IMR-90 (cell line): ENCODE measurements at regions not wholly inside any gene's neighbourhood (a gene's known extent, or its start where the extent isn't known, plus 50 kb on each side); places are given as distances from the start of the nearest gene placed in this dataset.

Experiments
- ATAC-seq: fragments of 200-7000 bp; cut with Tn5 transposase; 2 replicates; pipeline ENCODE4 v1.9.1; 2020; ENCODE audit warnings: low read depth, mild to moderate bottlenecking, moderate library complexity
- BruUV-seq: library from RNA; stranded (reverse); fragments of 400-500 nt; replicated peaks from 2 replicates; lab custom pipeline; 2021; lab: Mats Ljungman, UMichigan
- CTCF ChIA-PET: fragments of 300-600 bp; formaldehyde crosslinking; extraction: SDS; loops from one replicate; lab custom pipeline; 2021; ENCODE audit warnings: antibody characterized with exemption; lab: Yijun Ruan, JAX
- POLR2A ChIA-PET: fragments of 300-600 bp; sonication (Branson Sonifier 250); formaldehyde crosslinking; loops from one replicate; lab custom pipeline; 2022; ENCODE audit warnings: antibody characterized with exemption; ENCODE audit not compliant: unreplicated experiment; lab: Charles Lee
- DNase-seq: peaks from one replicate; pipeline ENCODE4 v3.0.0; 2013
- H2AFZ ChIP-seq: replicated peaks from 2 replicates; pipeline ENCODE3; 2013; ENCODE audit warnings: low read length, mild to moderate bottlenecking; ENCODE audit not compliant: poor library complexity
- H2AK5ac ChIP-seq: 2 replicates; pipeline ENCODE4 v1.6.1; 2013; ENCODE audit warnings: low read depth, low read length, inconsistent platforms
- H2AK9ac ChIP-seq: replicated peaks from 2 replicates; pipeline ENCODE3; 2013; ENCODE audit warnings: mild to moderate bottlenecking, low read depth, low read length, moderate library complexity; ENCODE audit not compliant: poor library complexity
- H2BK120ac ChIP-seq: 2 replicates; pipeline ENCODE4 v1.6.1; 2013; ENCODE audit warnings: low read depth, low read length, inconsistent platforms
- H2BK15ac ChIP-seq: 3 replicates; pipeline ENCODE4 v1.6.1; 2013; ENCODE audit warnings: low read depth, low read length, inconsistent platforms
- H2BK20ac ChIP-seq: 2 replicates; pipeline ENCODE4 v1.6.1; 2013; ENCODE audit warnings: low read depth, mild to moderate bottlenecking, inconsistent platforms, low read length, moderate library complexity
- H2BK5ac ChIP-seq: 2 replicates; pipeline ENCODE4 v1.6.1; 2013; ENCODE audit warnings: mild to moderate bottlenecking, low read depth, low read length, inconsistent platforms; ENCODE audit not compliant: poor library complexity, severe bottlenecking
- H3K14ac ChIP-seq: replicated peaks from 2 replicates; pipeline ENCODE4 v1.6.1; 2013; ENCODE audit warnings: low read depth, low read length, inconsistent platforms
- H3K18ac ChIP-seq: 2 replicates; pipeline ENCODE4 v1.6.1; 2013; ENCODE audit warnings: low read depth, low read length, control low read depth
- H3K23ac ChIP-seq: 2 replicates; pipeline ENCODE4 v1.6.1; 2013; ENCODE audit warnings: low read depth, low read length, inconsistent platforms
- H3K27ac ChIP-seq: 2 replicates; pipeline ENCODE4 v1.5.1; 2013; ENCODE audit warnings: mild to moderate bottlenecking, control low read depth, low read length; ENCODE audit not compliant: insufficient read depth
- H3K27me3 ChIP-seq: 2 replicates; pipeline ENCODE4 v1.6.1; 2013; ENCODE audit warnings: low read length; ENCODE audit not compliant: control insufficient read depth, insufficient read depth
- H3K36me3 ChIP-seq: 2 replicates; pipeline ENCODE4 v1.6.1; 2013; ENCODE audit warnings: low read length, mixed read lengths; ENCODE audit not compliant: control insufficient read depth, insufficient read depth
- H3K4ac ChIP-seq: 2 replicates; pipeline ENCODE4 v1.6.1; 2013; ENCODE audit warnings: low read depth, low read length, inconsistent platforms
- H3K4me1 ChIP-seq: 2 replicates; pipeline ENCODE4 v1.6.1; 2013; ENCODE audit warnings: low read length, mixed read lengths; ENCODE audit not compliant: control insufficient read depth, insufficient read depth
- H3K4me2 ChIP-seq: 2 replicates; pipeline ENCODE4 v1.6.1; 2013; ENCODE audit warnings: low read depth, mild to moderate bottlenecking, control low read depth, low read length, moderate library complexity
- H3K4me3 ChIP-seq: 2 replicates; pipeline ENCODE4 v1.5.1; 2013; ENCODE audit warnings: low read depth, mild to moderate bottlenecking, control low read depth, low read length, moderate library complexity; ENCODE audit not compliant: insufficient read depth
- H3K56ac ChIP-seq: 2 replicates; pipeline ENCODE4 v1.6.1; 2013; ENCODE audit warnings: low read length, inconsistent platforms; ENCODE audit not compliant: insufficient read depth; ENCODE audit errors: extremely low read depth
- H3K79me1 ChIP-seq, 2 experiments: 2 replicates each; pipeline ENCODE4 v1.6.1; 2013; ENCODE audit warnings: low read length in 2 of 2, inconsistent platforms in 1 of 2, low read depth in 1 of 2
- H3K9ac ChIP-seq: 2 replicates; pipeline ENCODE4 v1.6.1; 2013; ENCODE audit warnings: low read depth, low read length, control low read depth
- H3K9me1 ChIP-seq: 2 replicates; pipeline ENCODE4 v1.6.1; 2013; ENCODE audit warnings: low read length, inconsistent platforms; ENCODE audit not compliant: insufficient read depth
- H3K9me3 ChIP-seq: 2 replicates; pipeline ENCODE4 v1.6.1; 2013; ENCODE audit warnings: low read length; ENCODE audit not compliant: control insufficient read depth, insufficient read depth
- H4K20me1 ChIP-seq: 2 replicates; pipeline ENCODE4 v1.6.1; 2013; ENCODE audit warnings: low read length, inconsistent platforms; ENCODE audit not compliant: insufficient read depth
- H4K5ac ChIP-seq: 2 replicates; pipeline ENCODE4 v1.6.1; 2013; ENCODE audit warnings: mild to moderate bottlenecking, low read depth, low read length, control low read depth
- H4K8ac ChIP-seq, 2 experiments: 2 replicates each; pipeline ENCODE4 v1.6.1; 2013; ENCODE audit warnings: low read depth in 2 of 2, low read length in 2 of 2, control low read depth in 1 of 2, inconsistent platforms in 1 of 2
- H4K91ac ChIP-seq: 2 replicates; pipeline ENCODE4 v1.6.1; 2013; ENCODE audit warnings: low read depth, low read length, inconsistent platforms; ENCODE audit not compliant: insufficient read depth
- BHLHE40 ChIP-seq: fragments of 150-350 bp; IDR thresholded peaks from 2 replicates; pipeline ENCODE4 v1.6.1; 2016; ENCODE audit warnings: mild to moderate bottlenecking, low read depth, low read length
- CEBPB ChIP-seq: IDR thresholded peaks from 2 replicates; pipeline ENCODE4 v1.6.1; 2012; ENCODE audit warnings: low read depth, low read length, improper control_type of control experiment
- CHD1 ChIP-seq: IDR thresholded peaks from 2 replicates; pipeline ENCODE4 v1.6.1; 2012; ENCODE audit warnings: low read depth, low read length, improper control_type of control experiment
- FOS ChIP-seq: fragments of 150-350 bp; IDR thresholded peaks from 2 replicates; pipeline ENCODE4 v1.6.1; 2016; ENCODE audit warnings: low read depth, low read length
- MAFK ChIP-seq: IDR thresholded peaks from 2 replicates; pipeline ENCODE4 v1.6.1; 2012; ENCODE audit warnings: low read depth, low read length, improper control_type of control experiment
- MAZ ChIP-seq: IDR thresholded peaks from 2 replicates; pipeline ENCODE4 v1.6.1; 2012; ENCODE audit warnings: low read depth, mild to moderate bottlenecking, low read length, improper control_type of control experiment, moderate library complexity, borderline replicate concordance
- MXI1 ChIP-seq: IDR thresholded peaks from 2 replicates; pipeline ENCODE4 v1.6.1; 2012; ENCODE audit warnings: low read depth, mild to moderate bottlenecking, low read length, moderate library complexity, borderline replicate concordance
- NFE2L2 ChIP-seq: fragments of 150-350 bp; IDR thresholded peaks from 2 replicates; pipeline ENCODE4 v1.6.1; 2016; ENCODE audit warnings: low read depth, mild to moderate bottlenecking, low read length
- POLR2A ChIP-seq: IDR thresholded peaks from 2 replicates; pipeline ENCODE4 v1.6.1; 2012; ENCODE audit warnings: mild to moderate bottlenecking, low read depth, low read length
- RAD21 ChIP-seq: IDR thresholded peaks from 2 replicates; pipeline ENCODE4 v1.6.1; 2012; ENCODE audit warnings: low read length, improper control_type of control experiment
- RCOR1 ChIP-seq: IDR thresholded peaks from 2 replicates; pipeline ENCODE4 v1.6.1; 2012; ENCODE audit warnings: mild to moderate bottlenecking, low read length, improper control_type of control experiment; ENCODE audit not compliant: insufficient replicate concordance
- RFX5 ChIP-seq: IDR thresholded peaks from 2 replicates; pipeline ENCODE4 v1.8.0; 2012; ENCODE audit warnings: low read depth, mild to moderate bottlenecking, low read length, moderate library complexity
- SMC3 ChIP-seq: fragments of 150-350 bp; IDR thresholded peaks from 2 replicates; pipeline ENCODE4 v1.6.1; 2016; ENCODE audit warnings: low read depth, mild to moderate bottlenecking, antibody characterized with exemption, low read length, moderate library complexity
- WGBS, 2 experiments: methylation state at CpG; one replicate each; pipeline versions ENCODE4 v1.1.5 to v1.1.7; 2013; ENCODE audit warnings: missing lambda C conversion rate in 2 of 2; ENCODE audit not compliant: insufficient read length in 1 of 2; ENCODE audit errors: extremely low coverage in 2 of 2; 5-methylcytosine and 5-hydroxymethylcytosine counted together
- dilution Hi-C: fragments of 300-500 bp; cut with HindIII; formaldehyde crosslinking; loops from one replicate; pipeline ENCODE4 v1.14.3; 2018; ENCODE audit warnings: low sequenced_read_pairs; ENCODE audit not compliant: unreplicated experiment
- in situ Hi-C: fragments of 300-500 bp; cut with MboI; formaldehyde crosslinking; loops from 3 replicates; pipeline ENCODE4 v1.14.3; 2019; ENCODE audit warnings: low sequenced_read_pairs, inconsistent platforms, mixed read lengths
- intact Hi-C: fragments of 100-400 bp; cut with micrococcal nuclease; formaldehyde crosslinking; loops from 2 replicates; pipeline ENCODE4 v1.10.0; 2022
- TF ChIP-seq, protein P1 (sequence below): fragments of 150-350 bp; IDR thresholded peaks from 2 replicates; pipeline ENCODE4 v1.6.1; 2016; ENCODE audit warnings: low read depth, mild to moderate bottlenecking, low read length, moderate library complexity, borderline replicate concordance
- TF ChIP-seq, protein P2 (sequence below): conservative IDR thresholded peaks from 2 replicates; pipeline ENCODE4 v1.5.1; 2012; ENCODE audit warnings: mild to moderate bottlenecking, low read depth, low read length, improper control_type of control experiment
- TF ChIP-seq, protein P3 (sequence below): fragments of 150-350 bp; IDR thresholded peaks from 2 replicates; pipeline ENCODE4 v1.6.1; 2017; ENCODE audit warnings: mild to moderate bottlenecking, antibody characterized with exemption, low read length, low read depth

DNA sequence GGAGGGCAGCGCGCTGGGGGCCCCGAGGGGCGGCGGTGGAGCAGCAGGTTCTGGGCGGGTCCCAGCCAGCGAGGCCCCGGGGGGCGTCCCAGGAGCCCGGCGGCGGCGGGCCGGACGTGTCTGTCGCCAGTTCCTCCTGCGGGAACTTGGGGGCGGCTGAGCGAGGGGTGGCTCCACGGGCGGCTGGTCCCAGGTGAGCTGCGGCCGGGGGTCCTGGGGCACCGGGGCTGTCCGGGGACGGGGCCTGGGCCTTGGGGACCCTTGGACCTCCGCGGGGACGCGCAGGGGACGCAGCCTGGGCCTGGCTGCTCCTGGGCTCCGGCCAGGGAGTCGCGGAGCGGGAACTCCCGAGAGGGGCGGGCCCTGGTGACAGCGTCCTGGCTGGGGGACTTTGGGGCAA lies 54.2 kb upstream of the ZNF267 start:
- no peak overlapping the region for H2BK15ac ChIP-seq
- ChIA-PET CTCF (no interaction called here), POLR2A (no interaction called here)
- no peak overlapping the region for H3K56ac ChIP-seq
- no peak overlapping the region for H2BK5ac ChIP-seq
- ATAC-seq: no peak
- H3K4ac ChIP-seq: no peak overlapping the region
- no peak overlapping the region for H3K4me3 ChIP-seq
- no peak overlapping the region for H3K9ac ChIP-seq
- in situ Hi-C loops: no loop called here
- no peaks in the 10 kb centered on the region for H3K36me3 ChIP-seq
- intact Hi-C loops: no loop called here
- no peak overlapping the region for H2AK5ac ChIP-seq
- no peaks in the 10 kb centered on the region for H3K79me1 ChIP-seq
- H3K23ac ChIP-seq: no peak overlapping the region
- no peak overlapping the region for H2AK9ac ChIP-seq
- no peaks in the 10 kb centered on the region for H4K20me1 ChIP-seq
- H3K18ac ChIP-seq: no peak overlapping the region
- no peaks in the 10 kb centered on the region for H3K4me1 ChIP-seq
- no peak overlapping the region for H2AFZ ChIP-seq
- no peak overlapping the region for H4K91ac ChIP-seq
- H3K9me3 ChIP-seq: no peaks in the 10 kb centered on the region; the same call in 1 of the 2 replicates
- no peak overlapping the region for H2BK120ac ChIP-seq
- H3K9me1 ChIP-seq: no peaks in the 10 kb centered on the region
- H3K27ac ChIP-seq: no peak overlapping the region
- H3K27me3 ChIP-seq: no peaks in the 10 kb centered on the region
- H3K4me2 ChIP-seq: no peak overlapping the region
- no TSS peak for BruUV-seq
- dilution Hi-C loops: no loop called here
- DNase-seq: no peak
- H4K5ac ChIP-seq: no peak overlapping the region
- no peak overlapping the region for H3K14ac ChIP-seq
- H2BK20ac ChIP-seq: no peak overlapping the region
- 30% methylated on average over 11 of the region's 38 CpGs; no CpG with 5 or more reads in 1 of the 2 experiments for WGBS, 2 experiments
- no peak overlapping the region for H4K8ac ChIP-seq
- TF ChIP-seq, protein P1, sequence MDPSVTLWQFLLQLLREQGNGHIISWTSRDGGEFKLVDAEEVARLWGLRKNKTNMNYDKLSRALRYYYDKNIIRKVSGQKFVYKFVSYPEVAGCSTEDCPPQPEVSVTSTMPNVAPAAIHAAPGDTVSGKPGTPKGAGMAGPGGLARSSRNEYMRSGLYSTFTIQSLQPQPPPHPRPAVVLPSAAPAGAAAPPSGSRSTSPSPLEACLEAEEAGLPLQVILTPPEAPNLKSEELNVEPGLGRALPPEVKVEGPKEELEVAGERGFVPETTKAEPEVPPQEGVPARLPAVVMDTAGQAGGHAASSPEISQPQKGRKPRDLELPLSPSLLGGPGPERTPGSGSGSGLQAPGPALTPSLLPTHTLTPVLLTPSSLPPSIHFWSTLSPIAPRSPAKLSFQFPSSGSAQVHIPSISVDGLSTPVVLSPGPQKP: no peak
- TF ChIP-seq NFE2L2: no peak
- no peak for TF ChIP-seq RCOR1
- no peak for TF ChIP-seq POLR2A
- TF ChIP-seq, protein P2, sequence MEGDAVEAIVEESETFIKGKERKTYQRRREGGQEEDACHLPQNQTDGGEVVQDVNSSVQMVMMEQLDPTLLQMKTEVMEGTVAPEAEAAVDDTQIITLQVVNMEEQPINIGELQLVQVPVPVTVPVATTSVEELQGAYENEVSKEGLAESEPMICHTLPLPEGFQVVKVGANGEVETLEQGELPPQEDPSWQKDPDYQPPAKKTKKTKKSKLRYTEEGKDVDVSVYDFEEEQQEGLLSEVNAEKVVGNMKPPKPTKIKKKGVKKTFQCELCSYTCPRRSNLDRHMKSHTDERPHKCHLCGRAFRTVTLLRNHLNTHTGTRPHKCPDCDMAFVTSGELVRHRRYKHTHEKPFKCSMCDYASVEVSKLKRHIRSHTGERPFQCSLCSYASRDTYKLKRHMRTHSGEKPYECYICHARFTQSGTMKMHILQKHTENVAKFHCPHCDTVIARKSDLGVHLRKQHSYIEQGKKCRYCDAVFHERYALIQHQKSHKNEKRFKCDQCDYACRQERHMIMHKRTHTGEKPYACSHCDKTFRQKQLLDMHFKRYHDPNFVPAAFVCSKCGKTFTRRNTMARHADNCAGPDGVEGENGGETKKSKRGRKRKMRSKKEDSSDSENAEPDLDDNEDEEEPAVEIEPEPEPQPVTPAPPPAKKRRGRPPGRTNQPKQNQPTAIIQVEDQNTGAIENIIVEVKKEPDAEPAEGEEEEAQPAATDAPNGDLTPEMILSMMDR: no peak
- TF ChIP-seq MAFK: no peak
- no peak for TF ChIP-seq CHD1
- TF ChIP-seq FOS: no peak
- no peak for TF ChIP-seq BHLHE40
- no peak for TF ChIP-seq RFX5
- no peak for TF ChIP-seq CEBPB
- TF ChIP-seq RAD21: no peak
- TF ChIP-seq SMC3: no peak
- TF ChIP-seq MAZ: no peak
- TF ChIP-seq, protein P3, sequence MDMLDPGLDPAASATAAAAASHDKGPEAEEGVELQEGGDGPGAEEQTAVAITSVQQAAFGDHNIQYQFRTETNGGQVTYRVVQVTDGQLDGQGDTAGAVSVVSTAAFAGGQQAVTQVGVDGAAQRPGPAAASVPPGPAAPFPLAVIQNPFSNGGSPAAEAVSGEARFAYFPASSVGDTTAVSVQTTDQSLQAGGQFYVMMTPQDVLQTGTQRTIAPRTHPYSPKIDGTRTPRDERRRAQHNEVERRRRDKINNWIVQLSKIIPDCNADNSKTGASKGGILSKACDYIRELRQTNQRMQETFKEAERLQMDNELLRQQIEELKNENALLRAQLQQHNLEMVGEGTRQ: no peak
- TF ChIP-seq MXI1: no peak
